HG03378 (cell line): ENCODE measurements at regions not wholly inside any gene's neighbourhood (a gene's known extent, or its start where the extent isn't known, plus 50 kb on each side); places are given as distances from the start of the nearest gene placed in this dataset.

Experiments used
- ATAC-seq: cut with Tn5 transposase; IDR thresholded peaks from one replicate; pipeline ENCODE4 v1.9.1; 2021; ENCODE audit warnings: mild to moderate bottlenecking, moderate library complexity; ENCODE audit not compliant: unreplicated experiment

DNA sequence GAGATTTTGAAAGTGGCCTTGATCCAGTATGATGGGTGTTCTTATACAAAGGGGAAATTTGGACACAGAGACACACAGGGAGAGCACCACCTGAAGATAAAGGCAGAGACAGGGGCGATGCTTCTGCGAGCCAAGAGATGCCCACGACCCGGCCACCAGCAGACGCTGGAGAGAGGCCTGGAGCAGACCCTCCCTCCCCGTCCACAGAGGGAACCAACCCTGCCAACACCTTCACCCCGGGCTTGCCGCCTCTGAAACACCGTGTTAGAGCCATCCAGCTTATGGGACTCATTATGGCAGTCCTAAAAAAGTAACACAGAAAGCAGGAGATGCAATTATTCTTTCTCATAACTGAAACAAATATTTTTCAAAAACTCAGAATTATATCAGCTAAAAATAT is 303.3 kb upstream of the SHH start:
- no peak for ATAC-seq

DNA sequence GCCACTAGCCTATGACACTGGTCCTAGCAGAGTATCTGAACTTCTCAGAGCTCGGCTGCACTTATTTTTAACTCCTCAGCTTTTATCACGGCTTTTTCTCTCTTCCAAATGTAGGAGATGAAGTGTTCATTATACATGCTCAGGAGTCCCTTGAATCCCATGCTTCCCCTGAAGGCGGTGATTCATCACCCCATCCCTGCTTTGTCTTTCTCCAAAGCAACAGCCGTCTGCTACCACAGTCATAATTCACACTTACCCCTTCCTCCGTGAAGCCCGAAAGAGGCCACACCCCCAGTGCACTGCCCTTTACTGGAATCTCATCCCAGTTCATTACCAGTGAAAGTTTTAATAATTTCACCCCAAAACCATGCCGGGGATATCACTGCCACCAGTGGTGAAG is 301.5 kb upstream of the SHH start:
- ATAC-seq: no peak

DNA sequence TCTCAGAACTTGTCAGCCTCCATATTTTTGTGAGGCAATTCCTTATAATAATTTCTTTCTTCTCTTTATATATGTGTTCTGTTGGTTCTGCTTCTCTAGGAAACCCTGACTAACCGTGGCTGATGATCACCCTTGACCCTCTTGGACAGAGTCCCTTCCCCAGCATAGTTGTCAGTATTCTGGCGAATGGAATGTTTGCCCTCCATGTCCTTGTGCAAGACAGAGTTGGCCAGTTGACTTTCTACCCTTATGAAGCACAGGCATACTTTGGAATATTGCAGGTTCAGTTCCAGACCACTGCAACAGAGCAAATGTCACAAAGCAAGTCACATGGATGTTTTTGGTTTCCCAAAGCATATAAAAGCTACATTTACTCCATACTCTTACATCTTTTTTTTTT is 297.7 kb upstream of the SHH start:
- no peak for ATAC-seq

DNA sequence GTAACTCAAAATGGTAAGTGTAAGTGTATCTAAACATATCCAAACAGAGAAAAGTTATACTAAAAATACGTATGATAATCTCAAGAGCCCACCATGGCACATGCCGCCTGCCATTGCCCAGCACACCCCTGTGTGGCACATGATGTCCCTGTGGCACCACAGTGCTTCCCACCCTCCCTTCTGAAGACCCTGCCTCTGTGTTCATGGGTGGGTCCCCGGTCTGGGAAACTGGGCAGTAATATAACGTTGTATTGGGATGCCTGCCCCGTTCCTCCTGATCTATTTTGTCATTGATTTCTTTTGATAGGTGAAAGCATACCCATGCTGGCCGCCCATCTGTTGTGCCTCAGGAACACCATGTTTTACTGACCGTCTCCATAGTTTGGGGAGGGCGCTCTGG is 296.8 kb upstream of the SHH start:
- no peak for ATAC-seq

DNA sequence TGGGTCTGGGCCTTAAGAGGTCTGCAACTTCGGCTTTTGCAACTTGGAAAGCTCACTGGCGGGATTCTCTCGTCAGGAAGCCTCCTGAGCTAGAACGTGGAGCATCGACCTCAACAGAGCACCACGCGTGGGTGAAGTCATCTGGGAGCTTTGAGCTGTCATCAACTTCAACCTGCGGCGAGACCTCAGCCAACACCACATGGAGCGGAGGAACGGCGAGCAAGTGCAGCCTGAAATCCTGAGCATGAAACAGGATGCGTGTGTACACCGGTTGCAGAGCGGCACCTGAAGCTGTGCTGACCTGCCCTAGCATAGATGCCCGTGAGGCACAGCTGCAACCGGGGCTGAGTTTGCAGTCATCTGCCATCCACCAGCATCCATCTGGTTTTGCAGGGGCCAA is 295.7 kb upstream of the SHH start:
- no peak for ATAC-seq

DNA sequence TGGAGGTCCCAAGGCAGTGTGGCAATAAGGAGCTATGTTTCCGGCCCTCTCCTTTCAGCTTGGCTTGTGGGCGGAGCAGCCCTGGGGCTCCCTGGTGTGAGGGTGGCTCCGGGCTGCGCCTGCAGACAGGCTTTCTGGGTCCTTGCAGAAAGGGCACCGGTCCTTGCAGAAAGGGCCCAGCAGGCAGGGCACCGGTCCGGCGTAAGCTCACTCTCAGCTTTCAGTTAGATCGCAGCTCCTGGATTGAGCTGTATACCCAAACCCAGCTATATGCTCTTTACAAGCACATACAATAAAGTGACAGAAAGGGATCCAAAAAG is 293.8 kb upstream of the SHH start:
- ATAC-seq: no peak

DNA sequence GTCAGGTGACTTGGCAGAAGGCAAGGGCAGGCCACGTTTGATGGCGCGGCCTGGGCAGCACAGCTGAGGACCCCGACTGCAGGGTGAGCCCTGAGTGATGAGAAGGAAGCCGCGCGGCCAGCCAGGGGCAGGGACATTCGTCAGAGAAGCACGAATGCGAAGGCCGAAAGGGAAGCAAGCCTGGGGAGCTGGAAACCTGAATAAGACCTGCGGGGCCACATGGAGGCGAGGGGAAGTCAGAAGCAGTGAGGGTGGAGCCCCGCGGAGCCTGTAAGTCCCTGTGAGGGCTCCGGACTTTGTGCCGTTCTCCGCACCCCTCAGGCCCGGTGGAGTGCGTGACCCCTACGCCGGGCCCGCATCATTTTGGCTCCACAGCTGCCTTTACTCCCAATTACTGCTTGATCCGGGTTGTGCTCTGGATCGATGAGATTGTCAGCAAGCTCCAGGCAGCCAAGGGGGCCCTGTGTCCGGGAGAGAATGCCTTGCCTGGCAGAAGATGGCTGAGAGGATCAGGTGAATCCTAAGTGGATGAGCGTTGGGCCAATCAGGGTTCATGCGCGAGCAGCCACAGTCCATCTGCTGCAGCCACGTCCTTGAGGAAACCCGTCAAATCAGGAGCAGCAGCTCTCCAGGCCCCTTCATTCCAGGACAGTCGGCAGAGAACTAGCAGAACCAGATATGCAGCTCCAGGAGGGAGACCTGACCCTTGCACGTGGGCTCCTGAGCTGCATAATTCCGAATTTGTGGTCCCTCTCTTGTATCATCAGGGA is 293.3 kb upstream of the SHH start:
- ATAC-seq: no peak

DNA sequence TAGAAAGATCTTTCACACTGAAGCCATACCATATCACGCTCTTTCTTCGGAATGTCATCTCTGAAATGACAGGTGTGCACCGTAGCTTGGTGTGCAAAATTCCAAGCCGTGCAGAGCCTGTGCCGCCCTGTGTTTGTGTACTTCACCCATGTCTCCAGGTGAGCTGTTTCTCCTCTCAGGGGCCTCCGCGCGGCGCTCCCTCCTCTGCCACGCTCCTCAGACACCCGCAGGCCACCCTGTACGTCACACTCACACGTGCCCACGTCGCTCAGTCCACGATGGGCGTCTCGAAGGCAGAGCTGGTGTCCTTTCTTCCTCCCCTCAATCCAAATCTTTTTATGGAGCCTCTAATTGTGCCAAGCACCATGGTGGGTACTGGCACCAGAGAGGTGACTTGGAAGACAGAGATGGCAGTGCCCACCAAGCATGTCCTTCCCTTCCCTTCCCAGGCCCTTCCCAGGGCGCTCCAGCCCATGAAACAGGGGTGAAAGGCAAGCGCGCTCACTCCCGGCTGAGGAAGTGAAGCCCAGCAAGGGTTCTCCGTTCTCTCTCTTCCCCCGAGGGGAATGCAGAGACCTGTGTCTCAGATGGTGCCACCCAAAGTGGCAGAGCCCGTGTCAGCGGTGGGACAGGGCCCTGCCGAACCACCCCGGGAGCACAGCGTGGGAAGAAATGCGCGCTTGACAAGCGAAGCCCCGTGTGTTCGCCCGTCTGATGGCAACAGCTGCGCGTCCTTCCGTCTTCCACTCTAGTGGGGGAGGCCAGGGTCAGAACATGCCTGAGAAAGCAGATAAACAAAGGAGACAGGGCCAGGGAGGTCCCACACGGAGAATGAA is 292.5 kb upstream of the SHH start:
- no peak for ATAC-seq

DNA sequence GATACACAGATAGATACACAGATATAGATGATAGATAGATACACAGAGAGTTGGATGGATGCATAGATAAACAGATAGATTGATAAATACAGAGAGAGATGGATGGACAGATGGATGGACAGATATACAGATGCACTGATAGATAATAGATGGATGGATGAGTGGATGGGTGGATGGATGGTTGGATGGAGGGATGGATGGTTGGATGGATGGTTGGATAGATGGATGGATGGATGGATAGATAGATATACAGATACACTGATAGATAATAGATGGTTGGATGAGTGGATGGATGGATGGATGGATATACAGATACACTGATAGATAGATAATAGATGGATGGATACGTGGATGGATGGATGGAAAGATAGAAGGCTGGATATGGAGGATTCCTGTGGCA is 290.0 kb upstream of the SHH start:
- ATAC-seq: no peak

DNA sequence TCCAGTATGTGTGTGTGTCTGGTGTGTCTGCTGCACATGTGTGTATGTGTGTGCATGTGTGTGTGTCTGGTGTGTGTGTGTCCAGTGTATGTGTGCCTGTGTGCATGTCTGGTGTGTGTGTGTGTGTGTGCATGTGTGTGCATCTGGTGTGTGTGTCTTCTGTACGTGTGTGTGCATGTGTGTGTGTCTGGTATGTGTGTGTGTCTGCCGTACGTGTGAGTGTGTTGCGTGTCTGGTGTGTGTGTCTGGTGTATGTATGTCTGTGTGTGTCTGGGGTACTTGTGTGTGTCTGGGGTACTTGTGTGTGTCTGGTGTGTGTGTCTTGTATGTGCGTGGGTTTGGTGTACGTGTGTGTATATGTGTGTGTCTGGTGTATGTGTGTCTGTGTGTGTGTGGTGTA is 289.1 kb upstream of the SHH start:
- ATAC-seq: no peak

DNA sequence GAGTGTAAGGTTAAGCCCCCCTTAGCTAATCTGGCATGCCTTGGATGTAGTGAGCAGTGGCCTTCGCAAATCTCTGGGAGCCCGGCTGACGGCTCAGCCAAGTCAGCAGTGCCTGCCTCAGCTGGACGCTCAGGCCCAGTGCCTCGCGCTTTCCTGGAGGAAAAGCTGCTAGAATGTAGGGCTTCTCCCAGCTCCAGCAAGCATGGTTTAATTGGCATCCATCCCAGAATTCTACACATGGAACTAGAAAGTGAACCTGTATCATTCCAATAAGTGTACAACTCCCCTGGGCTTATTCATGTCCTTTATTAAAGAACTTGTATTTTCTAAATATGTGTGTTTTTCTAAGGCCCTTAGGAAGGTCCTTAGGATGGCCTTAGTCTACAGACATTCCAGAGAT is 287.8 kb upstream of the SHH start:
- ATAC-seq: no peak

DNA sequence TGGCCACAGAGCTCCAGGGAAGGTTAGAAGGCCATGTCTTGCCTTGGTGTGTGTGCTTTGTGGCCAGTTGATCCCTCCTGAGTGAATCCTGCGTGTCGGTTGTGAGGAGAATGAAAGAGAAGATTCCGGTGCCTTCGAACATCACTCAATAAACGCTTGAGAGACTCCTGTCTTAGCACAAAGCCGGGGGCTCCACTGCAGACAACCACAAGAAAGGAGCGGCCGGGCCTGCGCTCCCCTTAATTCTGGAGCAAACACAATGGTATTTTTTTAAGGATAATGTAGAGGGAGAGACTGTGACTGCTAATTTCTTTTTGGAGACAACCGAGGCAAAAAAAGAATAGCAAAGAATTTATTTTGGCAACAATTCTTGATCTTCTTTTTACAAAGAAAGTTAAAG is 286.8 kb upstream of the SHH start:
- ATAC-seq: no peak

DNA sequence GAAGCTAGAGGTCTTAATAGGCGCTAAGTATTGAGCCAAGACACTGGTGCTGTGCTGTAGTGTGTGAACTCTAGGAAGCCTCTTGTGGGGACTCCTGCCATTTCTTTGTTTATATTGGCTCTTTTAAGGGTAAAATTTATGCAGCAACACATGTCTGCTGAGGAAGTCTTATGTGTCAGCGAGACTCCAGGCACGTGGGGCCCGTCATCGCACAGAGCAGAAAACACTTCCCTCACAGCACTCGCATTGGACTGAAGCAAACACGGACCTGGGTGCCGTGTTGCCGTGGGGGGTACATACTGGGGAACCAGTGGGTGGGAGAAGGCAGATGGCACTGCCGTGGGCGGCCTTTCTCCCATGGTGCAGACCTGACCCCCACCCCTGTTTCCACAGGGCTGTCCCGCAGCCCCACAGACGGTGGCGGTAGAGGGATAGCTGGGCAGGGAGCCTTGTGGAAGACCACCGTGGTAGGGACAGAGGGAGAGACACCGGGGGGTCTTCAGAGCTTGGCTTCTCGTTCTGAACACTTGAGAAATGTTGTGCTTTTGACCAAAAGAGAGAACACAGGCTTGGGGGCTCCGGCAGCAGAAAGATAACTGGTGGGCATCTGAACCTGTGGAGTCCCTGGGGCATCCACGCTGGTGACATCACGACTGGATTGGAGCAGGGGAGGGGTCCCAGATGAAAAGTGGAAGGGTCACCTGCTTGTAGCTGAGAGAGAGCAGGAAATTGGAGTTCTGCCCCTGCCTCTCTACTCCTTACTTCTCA is 284.7 kb upstream of the SHH start:
- no peak for ATAC-seq

DNA sequence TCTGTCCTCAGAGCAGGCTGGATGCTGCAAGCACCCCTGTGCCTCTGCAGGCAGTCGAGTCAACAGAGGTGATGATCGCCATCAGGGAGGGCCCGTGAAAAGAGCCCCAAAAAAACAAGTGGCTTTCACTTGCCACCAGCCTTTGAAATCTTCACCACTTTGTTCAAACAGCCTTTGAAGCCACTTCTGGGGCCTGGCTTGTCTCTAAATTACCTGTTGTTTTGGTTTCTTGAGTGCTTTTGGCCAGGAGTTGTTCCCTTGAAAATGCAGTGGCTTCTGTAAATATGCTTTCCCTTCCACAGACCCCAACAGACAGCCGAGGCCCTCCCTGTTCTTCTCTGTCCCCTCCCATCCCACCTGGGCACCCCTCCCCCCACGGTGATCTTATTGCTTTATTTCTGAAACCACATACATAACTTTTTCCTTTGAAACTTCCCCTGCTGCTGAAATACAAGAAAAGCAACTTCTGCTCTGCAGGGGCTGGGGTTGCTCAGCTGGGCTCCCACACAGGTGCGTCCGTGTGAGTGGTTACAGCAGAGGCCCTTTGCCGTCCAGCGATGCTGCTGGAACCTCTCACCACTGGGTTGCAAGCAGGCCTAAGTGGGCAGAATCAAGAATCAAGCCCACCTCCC is 283.8 kb upstream of the SHH start:
- ATAC-seq: no peak

DNA sequence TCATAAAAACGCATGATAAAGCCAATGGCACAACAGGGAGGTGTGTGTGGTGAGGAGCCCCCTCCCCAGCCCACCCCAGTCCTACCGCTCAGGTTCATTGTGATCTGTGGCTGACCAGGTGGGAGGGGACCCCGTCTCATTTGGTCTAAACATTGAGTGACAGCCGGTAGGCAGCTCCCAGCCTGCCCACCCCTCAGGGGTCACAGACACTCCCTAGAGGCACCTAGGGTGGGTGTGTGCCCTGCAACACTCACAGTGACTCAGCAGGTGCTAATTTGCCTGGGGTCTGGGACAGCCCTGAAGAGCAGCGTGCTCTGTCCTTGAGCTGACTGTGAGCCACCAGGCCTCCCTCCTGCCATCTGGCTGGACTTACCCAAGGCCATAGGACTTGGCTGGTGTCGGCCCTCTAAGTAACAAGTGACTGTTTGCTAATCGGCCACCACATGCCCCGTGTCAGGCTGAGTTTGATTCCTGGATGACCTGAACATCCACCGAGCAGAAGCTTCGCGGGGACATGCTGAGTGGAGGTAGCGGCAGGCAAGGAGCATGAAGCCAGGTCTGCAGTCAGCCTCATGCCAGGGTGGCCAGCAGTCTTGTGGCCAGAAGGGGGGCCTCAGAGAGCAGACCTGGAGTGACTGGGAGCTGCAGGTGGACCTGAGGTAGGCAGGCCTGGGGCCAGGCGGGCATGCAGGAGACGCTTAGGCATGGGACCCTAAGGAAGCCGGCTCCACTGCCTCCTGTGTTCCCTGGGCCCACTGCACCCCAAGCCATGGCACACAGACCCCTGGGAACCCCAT is 282.3 kb upstream of the SHH start:
- ATAC-seq: no peak

DNA sequence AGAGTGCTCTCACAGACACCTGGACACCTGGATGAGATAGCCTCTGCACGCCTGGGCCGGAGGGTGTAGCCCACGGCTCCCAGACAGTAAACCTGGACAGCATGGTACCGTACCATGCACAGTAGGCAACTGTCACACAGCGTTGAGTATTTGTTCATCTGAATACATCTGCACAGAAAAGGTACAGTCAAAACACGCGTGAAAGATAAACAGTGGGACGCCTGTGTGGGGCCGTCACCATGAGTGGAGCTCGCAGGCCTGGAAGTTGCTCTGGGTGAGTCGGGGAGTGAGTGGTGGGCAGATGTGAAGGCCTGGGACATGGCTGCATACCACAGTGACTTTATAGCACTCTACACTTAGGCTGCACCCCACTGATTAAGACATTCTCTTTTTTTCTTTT is 280.0 kb upstream of the SHH start:
- no peak for ATAC-seq

DNA sequence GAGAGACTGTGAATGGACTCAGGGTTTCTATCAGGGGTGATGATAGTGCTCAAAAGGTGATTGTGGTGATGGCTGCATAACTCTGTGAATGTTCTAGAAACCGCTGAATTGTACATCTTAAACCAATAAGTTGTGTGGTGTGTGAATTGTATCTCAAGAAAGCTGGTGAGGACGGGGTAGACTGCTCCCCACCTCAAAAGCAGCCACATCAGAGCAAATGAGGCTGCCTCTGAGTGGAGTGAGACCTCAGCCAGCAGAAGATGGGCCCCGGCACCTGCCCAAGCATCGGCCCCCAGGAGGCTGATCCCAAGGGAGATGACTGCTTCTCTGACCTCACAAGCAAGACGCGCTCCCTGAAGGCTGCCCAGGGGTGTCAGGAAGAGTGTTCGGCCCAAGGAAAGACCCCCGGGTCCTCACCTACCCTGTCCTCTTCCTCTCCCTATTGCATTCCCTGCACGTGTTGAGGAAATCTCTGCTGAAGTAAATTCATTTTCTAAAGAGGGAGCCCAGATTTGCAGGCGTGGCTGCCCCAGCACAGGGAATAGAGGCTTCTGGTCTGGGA is 279.3 kb upstream of the SHH start:
- no peak for ATAC-seq

DNA sequence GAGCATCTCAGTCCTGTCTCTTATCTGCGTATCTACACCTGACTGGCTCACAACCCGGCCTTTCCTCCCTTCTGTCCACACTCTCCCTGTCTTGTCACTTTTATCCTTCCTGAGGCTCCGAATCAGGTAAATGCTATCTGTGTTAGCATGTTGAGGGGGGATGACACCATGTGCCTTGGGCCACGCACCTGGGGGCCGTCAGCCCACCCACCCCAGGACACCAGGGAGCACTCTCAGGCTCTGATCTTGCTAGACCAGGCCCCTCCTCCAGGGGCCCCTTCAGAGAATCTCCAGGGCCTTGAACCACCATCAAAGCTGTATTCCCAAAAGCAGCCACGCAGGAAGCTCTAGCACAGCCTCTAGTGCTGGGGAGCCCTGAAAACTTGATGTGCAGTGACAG is 278.7 kb upstream of the SHH start:
- ATAC-seq: no peak

DNA sequence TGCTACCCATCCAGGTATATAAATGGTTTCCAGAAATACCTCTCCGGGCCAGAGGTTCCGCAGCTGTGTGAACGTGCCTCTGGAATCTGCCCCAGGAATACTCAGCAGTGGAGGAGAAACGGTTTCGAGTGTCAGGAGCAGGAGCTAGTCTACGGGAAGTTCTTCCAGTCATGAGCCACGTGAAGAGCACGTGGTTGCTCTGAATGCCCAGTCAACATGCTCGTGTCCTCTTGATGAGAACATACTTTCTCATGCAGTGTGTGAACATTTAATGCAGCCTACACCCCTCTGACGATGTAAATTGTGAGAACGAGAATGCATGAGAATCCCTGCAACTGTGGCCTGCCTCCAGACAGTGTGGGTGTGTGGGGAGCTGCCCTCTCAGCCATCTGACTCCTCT is 277.0 kb upstream of the SHH start:
- ATAC-seq: no peak

DNA sequence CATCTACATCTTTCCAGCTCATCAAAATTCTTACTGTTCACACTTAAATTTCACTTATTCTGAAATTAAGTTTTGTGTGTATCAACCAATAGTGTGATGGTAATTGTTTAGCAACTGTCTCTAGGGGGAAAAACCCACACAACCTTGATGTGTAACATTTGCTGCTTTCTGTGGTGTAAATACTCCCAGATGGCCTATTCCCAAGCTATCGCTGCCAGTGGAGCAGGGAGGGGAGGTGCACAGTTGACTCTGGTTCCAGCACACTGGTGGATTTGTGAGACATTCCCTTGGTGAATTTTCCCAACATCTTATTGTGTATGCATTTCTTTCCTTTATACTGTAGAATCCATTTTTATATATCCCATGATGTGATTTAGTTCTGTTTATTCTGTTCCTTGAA is 275.9 kb upstream of the SHH start:
- ATAC-seq: no peak
